ENCODE measurements at regions not wholly inside any gene's neighbourhood (a gene's known extent, or its start where the extent isn't known, plus 50 kb on each side); places are given as distances from the start of the nearest gene placed in this dataset.

DNA sequence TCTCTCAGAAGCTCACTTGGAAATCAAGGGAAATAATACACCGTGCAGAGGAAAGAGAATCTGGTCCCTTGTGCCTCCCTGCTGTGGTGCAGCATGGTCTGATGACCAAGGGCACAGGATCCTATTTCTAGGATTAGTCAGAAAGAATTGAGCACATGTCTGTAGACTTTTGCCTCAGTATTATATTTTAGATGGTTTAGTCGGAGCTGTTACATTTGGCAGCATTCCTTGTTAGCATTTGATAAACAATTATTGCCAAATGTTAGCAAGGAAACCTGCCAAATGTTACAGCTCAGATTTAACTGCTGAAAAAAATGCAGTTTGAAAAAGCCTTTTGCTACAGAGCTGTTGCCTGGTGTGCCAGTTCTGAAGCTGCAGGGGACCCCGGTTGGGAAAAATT lies 183.5 kb upstream of the DPYD start:
- peaks cover 25% of the 10 kb centered on the region for H3K9me3 Mint-ChIP-seq
- H3K4me1 Mint-ChIP-seq: peaks cover 19% of the 10 kb centered on the region
- H3K27me3 Mint-ChIP-seq (ENCODE audit: low read depth, poor library complexity): no peaks in the 10 kb centered on the region
- H3K27ac Mint-ChIP-seq: peak overlapping the region; percentile 85
- H3K36me3 Mint-ChIP-seq (ENCODE audit: low read depth): peaks cover 7% of the 10 kb centered on the region
- TF ChIP-seq, protein P1, sequence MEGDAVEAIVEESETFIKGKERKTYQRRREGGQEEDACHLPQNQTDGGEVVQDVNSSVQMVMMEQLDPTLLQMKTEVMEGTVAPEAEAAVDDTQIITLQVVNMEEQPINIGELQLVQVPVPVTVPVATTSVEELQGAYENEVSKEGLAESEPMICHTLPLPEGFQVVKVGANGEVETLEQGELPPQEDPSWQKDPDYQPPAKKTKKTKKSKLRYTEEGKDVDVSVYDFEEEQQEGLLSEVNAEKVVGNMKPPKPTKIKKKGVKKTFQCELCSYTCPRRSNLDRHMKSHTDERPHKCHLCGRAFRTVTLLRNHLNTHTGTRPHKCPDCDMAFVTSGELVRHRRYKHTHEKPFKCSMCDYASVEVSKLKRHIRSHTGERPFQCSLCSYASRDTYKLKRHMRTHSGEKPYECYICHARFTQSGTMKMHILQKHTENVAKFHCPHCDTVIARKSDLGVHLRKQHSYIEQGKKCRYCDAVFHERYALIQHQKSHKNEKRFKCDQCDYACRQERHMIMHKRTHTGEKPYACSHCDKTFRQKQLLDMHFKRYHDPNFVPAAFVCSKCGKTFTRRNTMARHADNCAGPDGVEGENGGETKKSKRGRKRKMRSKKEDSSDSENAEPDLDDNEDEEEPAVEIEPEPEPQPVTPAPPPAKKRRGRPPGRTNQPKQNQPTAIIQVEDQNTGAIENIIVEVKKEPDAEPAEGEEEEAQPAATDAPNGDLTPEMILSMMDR (IDR thresholded peaks at IDR 0.05): no peak
- no peak for DNase-seq
- no peak overlapping the region for H3K4me3 Mint-ChIP-seq

DNA sequence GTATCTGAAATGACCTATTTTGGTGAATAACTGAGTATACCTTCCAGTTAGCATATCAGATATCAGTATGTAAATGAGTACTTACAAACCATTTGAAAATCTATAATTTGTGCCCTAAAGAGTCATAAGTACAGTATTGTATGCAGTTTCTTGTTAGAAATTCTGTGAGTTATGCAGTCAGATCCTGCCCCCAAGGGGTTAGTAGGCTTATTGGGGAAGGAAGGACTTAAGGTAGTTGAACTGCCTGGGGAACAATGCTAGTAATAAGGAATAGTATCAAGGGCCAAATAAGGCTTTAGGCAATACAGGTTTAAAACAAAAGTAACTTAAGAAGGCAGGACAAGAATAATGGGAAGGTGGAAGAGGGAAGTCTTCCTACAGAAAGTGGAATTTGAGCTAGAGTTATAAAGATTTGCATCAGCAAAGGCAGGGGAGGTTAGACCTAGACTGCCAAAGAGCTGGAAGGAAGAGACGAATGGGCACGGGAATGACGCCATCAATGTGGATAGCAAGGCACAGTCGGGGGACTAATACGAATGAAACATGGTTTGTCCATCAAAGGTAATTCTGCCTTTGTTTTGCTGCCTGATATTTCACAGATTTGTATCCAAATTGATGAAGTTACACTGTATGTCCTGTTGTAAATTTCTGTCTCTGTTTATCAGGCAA lies 182.9 kb upstream of the DPYD start:
- no peaks in the 10 kb centered on the region for H3K27me3 Mint-ChIP-seq (ENCODE audit: low read depth, poor library complexity)
- TF ChIP-seq, protein P1 (IDR thresholded peaks at IDR 0.05): no peak
- no peak overlapping the region for H3K4me3 Mint-ChIP-seq
- H3K9me3 Mint-ChIP-seq: peaks cover 25% of the 10 kb centered on the region
- peaks cover 19% of the 10 kb centered on the region for H3K4me1 Mint-ChIP-seq
- peak overlapping the region; percentile 85 for H3K27ac Mint-ChIP-seq
- no peak for DNase-seq
- peaks cover 7% of the 10 kb centered on the region for H3K36me3 Mint-ChIP-seq (ENCODE audit: low read depth)

DNA sequence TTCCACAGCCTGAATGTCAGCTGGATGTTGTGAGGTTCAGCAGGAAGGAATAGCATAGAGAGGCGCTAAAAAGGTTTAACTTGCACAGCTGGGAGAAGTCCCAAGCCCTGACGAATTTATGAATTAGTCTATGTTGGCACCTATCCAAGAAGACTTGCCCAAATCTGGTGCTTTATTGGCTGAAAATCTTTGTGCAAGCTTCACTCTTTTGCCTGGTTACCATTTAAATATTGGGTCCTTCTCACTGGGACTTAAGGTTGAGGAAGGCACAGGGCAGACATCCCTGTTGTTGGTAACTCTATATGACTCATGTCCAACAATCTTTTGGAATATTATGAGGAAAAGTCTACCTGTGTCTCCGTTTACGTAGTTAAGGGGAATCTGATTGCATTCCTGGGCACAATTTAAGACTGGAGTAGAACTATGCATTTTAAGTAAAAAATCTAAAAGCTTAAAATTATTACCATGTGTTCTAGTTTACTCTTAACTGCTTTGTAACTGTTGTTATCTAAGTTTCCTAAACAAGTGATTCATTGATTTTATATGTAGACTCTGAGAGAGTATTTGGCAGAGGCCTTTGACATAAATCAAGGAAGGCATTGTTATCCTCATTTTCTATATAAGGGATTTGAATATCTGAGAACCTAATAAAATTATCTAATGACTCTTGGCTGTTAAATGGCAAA lies 181.7 kb upstream of the DPYD start:
- Mint-ChIP-seq H3K4me3 (no peak overlapping the region), H3K9me3 (peaks cover 15% of the 10 kb centered on the region), H3K4me1 (peaks cover 19% of the 10 kb centered on the region), H3K36me3 (ENCODE audit: low read depth) (no peaks in the 10 kb centered on the region), H3K27ac (no peak overlapping the region), H3K27me3 (ENCODE audit: low read depth, poor library complexity) (no peaks in the 10 kb centered on the region)
- TF ChIP-seq, protein P1 (IDR thresholded peaks at IDR 0.05): no peak
- no peak for DNase-seq

DNA sequence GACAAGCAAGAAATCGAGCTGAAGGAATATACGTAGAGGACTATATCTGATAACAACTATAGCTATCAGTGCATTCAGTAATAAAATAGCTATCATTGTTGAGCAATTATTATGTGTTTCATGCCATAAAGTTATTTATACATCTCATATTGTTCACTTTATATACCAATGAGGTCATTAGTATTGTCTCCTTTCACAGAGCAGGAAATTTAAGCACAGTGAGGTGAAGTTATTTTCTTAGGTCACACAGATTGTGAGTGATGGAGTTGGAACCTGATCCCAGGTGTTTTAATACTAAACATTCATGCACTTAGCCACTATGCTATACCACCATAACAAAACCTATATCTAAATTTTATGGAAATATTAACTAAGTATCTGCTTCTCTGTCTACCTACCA lies 180.5 kb upstream of the DPYD start:
- TF ChIP-seq, protein P1 (IDR thresholded peaks at IDR 0.05): no peak
- Mint-ChIP-seq H3K27ac (no peak overlapping the region), H3K4me1 (peaks cover 19% of the 10 kb centered on the region), H3K36me3 (ENCODE audit: low read depth) (no peaks in the 10 kb centered on the region), H3K4me3 (no peak overlapping the region), H3K27me3 (ENCODE audit: low read depth, poor library complexity) (no peaks in the 10 kb centered on the region), H3K9me3 (peaks cover 5% of the 10 kb centered on the region)
- DNase-seq: no peak

DNA sequence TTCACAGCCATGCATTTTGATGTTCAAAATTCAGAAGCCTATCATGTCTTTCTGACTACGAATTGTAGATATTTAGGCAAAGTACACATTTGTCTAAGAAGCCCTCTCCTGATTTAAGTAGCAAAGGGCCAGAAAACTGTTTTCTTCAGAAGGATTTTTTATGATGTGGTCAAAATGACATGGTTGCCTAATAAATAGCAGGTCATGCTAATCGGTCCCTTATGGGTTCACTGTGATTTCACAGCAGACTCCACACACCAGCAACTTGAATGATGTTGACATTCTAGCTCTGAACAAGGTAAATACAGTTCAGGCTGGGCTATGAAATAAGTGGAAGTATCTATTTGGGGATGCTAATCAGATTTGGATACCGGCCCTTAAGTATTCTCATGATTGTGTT lies 178.7 kb upstream of the DPYD start:
- TF ChIP-seq, protein P1 (IDR thresholded peaks at IDR 0.05): no peak
- Mint-ChIP-seq H3K27ac (no peak overlapping the region), H3K27me3 (ENCODE audit: low read depth, poor library complexity) (no peaks in the 10 kb centered on the region), H3K36me3 (ENCODE audit: low read depth) (no peaks in the 10 kb centered on the region), H3K4me3 (no peak overlapping the region), H3K4me1 (peaks cover 10% of the 10 kb centered on the region), H3K9me3 (no peaks in the 10 kb centered on the region)
- no peak for DNase-seq

- TF ChIP-seq, protein P1 (IDR thresholded peaks at IDR 0.05): no peak
- no peak for DNase-seq
- no peaks in the 10 kb centered on the region for H3K36me3 Mint-ChIP-seq (ENCODE audit: low read depth)
- H3K4me3 Mint-ChIP-seq: no peak overlapping the region
- no peak overlapping the region for H3K27ac Mint-ChIP-seq
- peaks cover 4% of the 10 kb centered on the region for H3K27me3 Mint-ChIP-seq (ENCODE audit: low read depth, poor library complexity)
- peaks cover under 1% of the 10 kb centered on the region for H3K4me1 Mint-ChIP-seq
- no peaks in the 10 kb centered on the region for H3K9me3 Mint-ChIP-seq
Measured at GRCh38 chr1:98098473-98098872, 177.6 kb upstream of the DPYD start.
